Mesodermal cell (in vitro differentiated cells): ENCODE measurements at regions not wholly inside any gene's neighbourhood (a gene's known extent, or its start where the extent isn't known, plus 50 kb on each side); places are given as distances from the start of the nearest gene placed in this dataset.

Experiments
- H3K27ac ChIP-seq: 2 replicates; pipeline ENCODE4 v1.7.0; 2013; ENCODE audit warnings: mild to moderate bottlenecking, low read depth, low read length, moderate library complexity; ENCODE audit not compliant: severe bottlenecking
- H3K36me3 ChIP-seq: 2 replicates; pipeline ENCODE4 v1.7.1; 2013; ENCODE audit warnings: mild to moderate bottlenecking, low read length, moderate library complexity; ENCODE audit not compliant: control insufficient read depth, insufficient read depth
- H3K4me1 ChIP-seq: one replicate; pipeline ENCODE4 v1.7.1; 2013; ENCODE audit warnings: mild to moderate bottlenecking, low read length; ENCODE audit not compliant: insufficient read depth, control insufficient read depth, poor library complexity, severe bottlenecking
- H3K4me3 ChIP-seq: 2 replicates; pipeline ENCODE4 v1.7.0; 2013; ENCODE audit warnings: low read length, control low read depth, mild to moderate bottlenecking; ENCODE audit not compliant: insufficient read depth, poor library complexity, severe bottlenecking; ENCODE audit errors: extremely low read depth
- H3K9me3 ChIP-seq: 2 replicates; pipeline ENCODE4 v1.7.1; 2013; ENCODE audit warnings: mild to moderate bottlenecking, low read length, moderate library complexity; ENCODE audit not compliant: control insufficient read depth
- WGBS, 2 experiments: methylation state at CpG; one replicate each; pipeline ENCODE4 v1.1.5; 2013; ENCODE audit warnings: missing lambda C conversion rate in 2 of 2; ENCODE audit not compliant: insufficient coverage in 2 of 2; 5-methylcytosine and 5-hydroxymethylcytosine counted together

GRCh38 chr7:109343678-109344077, 774.0 kb downstream of the DNAJB9 start:
- Histone ChIP-seq H3K4me3 (no peak overlapping the region), H3K27ac (no peak overlapping the region), H3K9me3 (no peaks in the 10 kb centered on the region), H3K4me1 (no peaks in the 10 kb centered on the region), H3K36me3 (no peaks in the 10 kb centered on the region)
- WGBS, 2 experiments, result no CpG with 5 or more reads among the region's 2 CpGs

GRCh38 chr7:109351493-109351892, 781.8 kb downstream of the DNAJB9 start:
- no peaks in the 10 kb centered on the region for H3K36me3 ChIP-seq
- H3K4me1 ChIP-seq, result no peaks in the 10 kb centered on the region
- WGBS, 2 experiments, result 90% methylated on average over 6 of the region's 9 CpGs
- no peak overlapping the region for H3K4me3 ChIP-seq
- H3K27ac ChIP-seq, result no peak overlapping the region
- H3K9me3 ChIP-seq, result no peaks in the 10 kb centered on the region

GRCh38 chr7:109354000-109354399, 784.3 kb downstream of the DNAJB9 start:
- no peak overlapping the region for H3K27ac ChIP-seq

GRCh38 chr7:109354552-109354951, 784.9 kb downstream of the DNAJB9 start:
- Histone ChIP-seq H3K4me3 (no peak overlapping the region), H3K4me1 (no peaks in the 10 kb centered on the region), H3K36me3 (no peaks in the 10 kb centered on the region), H3K9me3 (no peaks in the 10 kb centered on the region), H3K27ac (no peak overlapping the region)
- no CpG with 5 or more reads among the region's 1 CpG for WGBS, 2 experiments

More at GRCh38 chr7:109354000-109354399, 784.3 kb downstream of the DNAJB9 start:
- H3K9me3 ChIP-seq, result no peaks in the 10 kb centered on the region
- H3K4me1 ChIP-seq, result no peaks in the 10 kb centered on the region
- H3K4me3 ChIP-seq, result no peak overlapping the region
- 100% methylated on average over 2 of the region's 3 CpGs; no CpG with 5 or more reads in 1 of the 2 experiments for WGBS, 2 experiments
- no peaks in the 10 kb centered on the region for H3K36me3 ChIP-seq

GRCh38 chr7:109375823-109376222, 806.1 kb downstream of the DNAJB9 start:
- Histone ChIP-seq H3K36me3 (no peaks in the 10 kb centered on the region), H3K4me3 (no peak overlapping the region), H3K4me1 (no peaks in the 10 kb centered on the region), H3K27ac (no peak overlapping the region), H3K9me3 (no peaks in the 10 kb centered on the region)

- H3K4me1 ChIP-seq, result no peaks in the 10 kb centered on the region
- H3K4me3 ChIP-seq, result no peak overlapping the region
- no peaks in the 10 kb centered on the region for H3K9me3 ChIP-seq
- no peak overlapping the region for H3K27ac ChIP-seq
- H3K36me3 ChIP-seq, result no peaks in the 10 kb centered on the region
Observed at GRCh38 chr7:109376576-109376975, 806.9 kb downstream of the DNAJB9 start.

- no peak overlapping the region for H3K27ac ChIP-seq
- 93 to 94% methylated on average over 2 of the region's 3 CpGs for WGBS, 2 experiments
- no peaks in the 10 kb centered on the region for H3K9me3 ChIP-seq
- no peaks in the 10 kb centered on the region for H3K36me3 ChIP-seq
- no peak overlapping the region for H3K4me3 ChIP-seq
- H3K4me1 ChIP-seq, result no peaks in the 10 kb centered on the region
Observed at GRCh38 chr7:109377076-109377884, 807.6 kb downstream of the DNAJB9 start.

GRCh38 chr7:109386959-109387358, 817.3 kb downstream of the DNAJB9 start:
- no peaks in the 10 kb centered on the region for H3K9me3 ChIP-seq
- WGBS, 2 experiments, result 95 to 96% methylated on average over 2 of the region's 2 CpGs
- H3K4me3 ChIP-seq, result no peak overlapping the region
- H3K36me3 ChIP-seq, result no peaks in the 10 kb centered on the region
- no peak overlapping the region for H3K27ac ChIP-seq
- no peaks in the 10 kb centered on the region for H3K4me1 ChIP-seq

GRCh38 chr7:109387530-109387929, 817.9 kb downstream of the DNAJB9 start:
- Histone ChIP-seq H3K4me1 (no peaks in the 10 kb centered on the region), H3K4me3 (no peak overlapping the region), H3K9me3 (no peaks in the 10 kb centered on the region), H3K27ac (no peak overlapping the region), H3K36me3 (no peaks in the 10 kb centered on the region)
- WGBS, 2 experiments, result 80 to 82% methylated on average over 1 of the region's 1 CpG

GRCh38 chr7:109391240-109391639, 821.6 kb downstream of the DNAJB9 start:
- Histone ChIP-seq H3K9me3 (no peaks in the 10 kb centered on the region), H3K4me3 (no peak overlapping the region), H3K27ac (no peak overlapping the region), H3K36me3 (no peaks in the 10 kb centered on the region), H3K4me1 (no peaks in the 10 kb centered on the region)
- WGBS, 2 experiments, result 100% methylated on average over 1 of the region's 3 CpGs

- Histone ChIP-seq H3K4me1 (no peaks in the 10 kb centered on the region), H3K9me3 (no peaks in the 10 kb centered on the region), H3K27ac (no peak overlapping the region), H3K36me3 (no peaks in the 10 kb centered on the region), H3K4me3 (no peak overlapping the region)
- no CpG with 5 or more reads among the region's 1 CpG for WGBS, 2 experiments
Observed at GRCh38 chr7:109402107-109402506, 832.4 kb downstream of the DNAJB9 start.
